Hematopoietic multipotent progenitor cell treated with erythropoietin and hydrocortisone succinate and interleukin-3 and kit ligand, for 17 days (in vitro differentiated cells): ENCODE measurements at regions not wholly inside any gene's neighbourhood (a gene's known extent, or its start where the extent isn't known, plus 50 kb on each side); places are given as distances from the start of the nearest gene placed in this dataset.
A peak's percentile ranks its signal among the peaks of the same experiment; 100 is the strongest.
"Not testable (repeated sequence)": the region's sequence is repeated elsewhere in the genome, so short reads cannot be mapped to it uniquely, and the experiment has no call there.

ENCODE experiments used
- DNase-seq: peaks from one replicate; pipeline ENCODE4 v3.0.0-alpha.2; 2015; ENCODE audit warnings: low spot score

GRCh38 chr3:185306286-185306685 is 52.4 kb upstream of the EHHADH start:
- DNase-seq = not testable (repeated sequence)

- DNase-seq = no peak
These were observed 53.0 kb upstream of the EHHADH start for GRCh38 chr3:185306847-185307246.

- peak; percentile 62 for DNase-seq
These were observed 54.4 kb upstream of the EHHADH start for GRCh38 chr3:185308126-185308754.

DNA sequence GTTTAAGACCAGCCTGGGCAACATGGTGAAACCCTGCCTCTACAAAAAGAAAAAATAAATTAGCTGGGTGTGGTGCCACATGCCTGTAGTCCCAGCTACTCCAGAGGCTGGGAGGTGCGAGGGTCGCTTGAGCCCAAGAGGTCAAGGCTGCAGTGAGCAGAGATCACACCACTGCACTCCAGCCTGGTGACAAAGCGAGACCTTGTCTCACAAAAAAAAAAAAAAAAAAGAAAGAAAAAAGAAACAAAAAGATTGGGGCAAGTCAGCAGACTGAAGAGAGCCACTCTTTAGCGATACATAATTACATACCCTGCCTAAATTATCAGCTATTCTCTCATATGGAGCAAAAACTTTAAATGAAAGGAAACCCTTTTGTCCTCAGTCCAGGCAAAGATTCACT is 53.6 kb upstream of the MAP3K13 start:
- no peak for DNase-seq

GRCh38 chr3:185309795-185310194 is 53.1 kb upstream of the MAP3K13 start:
- no peak for DNase-seq

DNA sequence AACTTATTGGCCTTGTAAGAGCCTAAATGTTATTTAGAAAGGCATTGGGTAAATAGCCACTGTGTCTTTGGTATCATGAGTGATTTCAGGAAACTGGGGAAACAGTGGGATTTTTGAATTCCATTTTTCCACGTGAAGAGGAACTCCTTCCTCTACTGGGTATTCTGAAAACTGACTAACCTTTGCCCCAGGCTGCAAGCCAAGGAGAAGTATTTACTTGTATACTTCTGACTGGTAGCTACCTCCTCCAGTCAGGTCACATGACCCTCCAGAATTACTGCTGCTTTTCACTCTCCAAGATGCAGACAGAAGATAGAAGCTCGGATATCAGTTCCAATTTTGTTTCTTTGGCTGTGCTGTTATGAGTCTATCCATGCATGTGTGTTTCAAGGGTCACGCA is 50.9 kb upstream of the MAP3K13 start:
- DNase-seq = no peak
